ENCODE measurements at regions not wholly inside any gene's neighbourhood (a gene's known extent, or its start where the extent isn't known, plus 50 kb on each side); places are given as distances from the start of the nearest gene placed in this dataset.

- Histone ChIP-seq H3K36me3 (ENCODE audit: low read depth) (no peaks in the 10 kb centered on the region), H3K4me3 (ENCODE audit: severe bottlenecking) (no peak overlapping the region), H3K27me3 (ENCODE audit: insufficient read depth, poor library complexity, severe bottlenecking) (no peaks in the 10 kb centered on the region), H3K27ac (ENCODE audit: poor library complexity, severe bottlenecking) (no peak overlapping the region), H3K9me3 (ENCODE audit: severe bottlenecking) (no peaks in the 10 kb centered on the region), H3K4me1 (ENCODE audit: insufficient read depth, poor library complexity, severe bottlenecking) (no peaks in the 10 kb centered on the region)
- ATAC-seq (ENCODE audit: low read depth) (no peak), DNase-seq (ENCODE audit: low spot score) (no peak)
- TF ChIP-seq CTCF (IDR thresholded peaks at IDR 0.05; ENCODE audit: poor library complexity, severe bottlenecking): no peak
Observed at GRCh38 chr9:79970146-79970425, 398.3 kb downstream of the TLE4 start.

- Histone ChIP-seq H3K27me3 (ENCODE audit: insufficient read depth, poor library complexity, severe bottlenecking) (no peaks in the 10 kb centered on the region), H3K4me1 (ENCODE audit: insufficient read depth, poor library complexity, severe bottlenecking) (no peaks in the 10 kb centered on the region), H3K4me3 (ENCODE audit: severe bottlenecking) (no peak overlapping the region), H3K36me3 (ENCODE audit: low read depth) (no peaks in the 10 kb centered on the region), H3K27ac (ENCODE audit: poor library complexity, severe bottlenecking) (no peak overlapping the region), H3K9me3 (ENCODE audit: severe bottlenecking) (no peaks in the 10 kb centered on the region)
- no peak for TF ChIP-seq CTCF (IDR thresholded peaks at IDR 0.05; ENCODE audit: poor library complexity, severe bottlenecking)
- DNase-seq (ENCODE audit: low spot score) (no peak), ATAC-seq (ENCODE audit: low read depth) (no peak)
Observed at GRCh38 chr9:79969393-79970145, 397.8 kb downstream of the TLE4 start.

DNA sequence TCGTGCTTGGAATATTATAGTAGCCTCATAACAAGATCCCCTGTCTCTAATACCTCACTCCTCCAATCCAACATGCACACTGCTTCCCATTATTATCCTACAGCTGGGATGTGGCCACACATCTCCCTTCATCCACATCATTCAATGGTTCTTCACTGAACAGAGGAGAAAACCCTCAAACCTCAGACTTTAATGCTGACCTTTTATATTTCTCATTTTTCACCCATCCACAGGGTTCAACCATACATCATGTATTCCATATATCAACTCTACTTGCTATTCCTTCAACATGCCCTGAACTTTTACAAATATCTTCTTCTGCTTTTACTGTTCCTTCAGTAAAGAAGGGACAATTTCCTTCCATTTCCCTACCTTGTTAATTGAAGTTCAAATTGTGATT is 396.8 kb downstream of the TLE4 start:
- no peaks in the 10 kb centered on the region for H3K36me3 ChIP-seq (ENCODE audit: low read depth)
- DNase-seq (ENCODE audit: low spot score) (no peak), ATAC-seq (ENCODE audit: low read depth) (no peak)
- no peaks in the 10 kb centered on the region for H3K27me3 ChIP-seq (ENCODE audit: insufficient read depth, poor library complexity, severe bottlenecking)
- no peaks in the 10 kb centered on the region for H3K4me1 ChIP-seq (ENCODE audit: insufficient read depth, poor library complexity, severe bottlenecking)
- H3K27ac ChIP-seq (ENCODE audit: poor library complexity, severe bottlenecking): no peak overlapping the region
- no peak for TF ChIP-seq CTCF (IDR thresholded peaks at IDR 0.05; ENCODE audit: poor library complexity, severe bottlenecking)
- H3K4me3 ChIP-seq (ENCODE audit: severe bottlenecking): no peak overlapping the region
- H3K9me3 ChIP-seq (ENCODE audit: severe bottlenecking): no peaks in the 10 kb centered on the region

- Histone ChIP-seq H3K4me1 (ENCODE audit: insufficient read depth, poor library complexity, severe bottlenecking) (no peaks in the 10 kb centered on the region), H3K27me3 (ENCODE audit: insufficient read depth, poor library complexity, severe bottlenecking) (no peaks in the 10 kb centered on the region), H3K27ac (ENCODE audit: poor library complexity, severe bottlenecking) (no peak overlapping the region), H3K9me3 (ENCODE audit: severe bottlenecking) (no peaks in the 10 kb centered on the region), H3K4me3 (ENCODE audit: severe bottlenecking) (no peak overlapping the region), H3K36me3 (ENCODE audit: low read depth) (no peaks in the 10 kb centered on the region)
- ATAC-seq (ENCODE audit: low read depth) (no peak), DNase-seq (ENCODE audit: low spot score) (no peak)
- no peak for TF ChIP-seq CTCF (IDR thresholded peaks at IDR 0.05; ENCODE audit: poor library complexity, severe bottlenecking)
Observed at GRCh38 chr9:79962836-79963235, 391.1 kb downstream of the TLE4 start.

DNA sequence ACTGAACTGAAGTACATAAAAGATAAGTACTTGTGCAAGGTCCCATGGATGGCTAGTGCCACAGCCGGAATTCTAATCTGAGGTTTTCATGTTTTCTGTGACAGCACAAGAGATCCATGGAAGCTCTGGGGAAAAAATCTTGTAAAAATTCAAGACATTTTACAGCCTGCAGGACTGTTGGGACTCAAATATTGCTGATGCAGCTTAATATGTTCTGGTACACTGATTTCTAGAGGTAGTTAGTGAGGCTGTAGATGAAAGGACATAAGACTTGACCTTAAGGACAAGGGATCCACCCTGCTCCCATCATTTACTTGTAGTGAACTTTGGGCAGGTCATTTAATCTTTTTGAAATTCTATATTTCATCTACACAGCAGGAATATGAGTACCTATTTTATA is 390.4 kb downstream of the TLE4 start:
- ATAC-seq (ENCODE audit: low read depth) (no peak), DNase-seq (ENCODE audit: low spot score) (no peak)
- no peak for TF ChIP-seq CTCF (IDR thresholded peaks at IDR 0.05; ENCODE audit: poor library complexity, severe bottlenecking)
- no peak overlapping the region for H3K27ac ChIP-seq (ENCODE audit: poor library complexity, severe bottlenecking)
- H3K4me1 ChIP-seq (ENCODE audit: insufficient read depth, poor library complexity, severe bottlenecking): no peaks in the 10 kb centered on the region
- H3K9me3 ChIP-seq (ENCODE audit: severe bottlenecking): no peaks in the 10 kb centered on the region
- no peak overlapping the region for H3K4me3 ChIP-seq (ENCODE audit: severe bottlenecking)
- no peaks in the 10 kb centered on the region for H3K27me3 ChIP-seq (ENCODE audit: insufficient read depth, poor library complexity, severe bottlenecking)
- H3K36me3 ChIP-seq (ENCODE audit: low read depth): no peaks in the 10 kb centered on the region

All from RWPE2 (cell line).